ENCODE measurements at regions not wholly inside any gene's neighbourhood (a gene's known extent, or its start where the extent isn't known, plus 50 kb on each side); places are given as distances from the start of the nearest gene placed in this dataset.
"Not testable (repeated sequence)": the region's sequence is repeated elsewhere in the genome, so short reads cannot be mapped to it uniquely, and the experiment has no call there.

DNA sequence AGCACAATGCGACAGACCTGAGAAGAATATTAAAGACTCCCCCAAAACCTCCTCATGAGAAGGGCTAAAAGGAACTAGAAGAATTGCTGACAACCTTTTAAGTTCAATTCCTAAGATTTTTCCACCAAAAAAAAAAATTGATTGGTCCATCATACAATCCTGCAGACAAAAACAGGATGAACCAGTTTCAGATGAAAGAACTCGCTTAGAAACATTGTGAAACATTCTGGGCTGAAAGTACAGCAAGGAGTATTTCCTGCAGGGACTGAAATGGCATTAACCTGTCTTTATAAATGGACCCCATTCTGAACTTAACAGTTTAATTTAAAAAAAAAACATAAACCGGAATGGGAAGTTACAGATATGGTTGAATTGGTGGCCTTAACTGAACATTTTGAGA, 96.0 kb upstream of the FAM174B start:
- Mint-ChIP-seq H3K4me3 (no peak overlapping the region), H3K4me1 (no peaks in the 10 kb centered on the region), H3K27me3 (ENCODE audit: low read depth in 2 of 2) (peaks cover 0 to 7% of the 10 kb centered on the region in 2 donors), H3K9me3 (no peaks in the 10 kb centered on the region), H3K27ac (no peak overlapping the region), H3K36me3 (no peaks in the 10 kb centered on the region)
- TF ChIP-seq CTCF (IDR thresholded peaks at IDR 0.05): no peak
- DNase-seq (no peak), ATAC-seq (no peak)
- 74% methylated on average over 2 of the region's 3 CpGs for WGBS (ENCODE audit: insufficient coverage)
- Histone ChIP-seq H3K9me3 (ENCODE audit: control insufficient read depth, insufficient read depth, low read length) (no peaks in the 10 kb centered on the region), H3K27ac (ENCODE audit: low read length) (no peak overlapping the region), H3K4me1 (ENCODE audit: control insufficient read depth, insufficient read depth, low read length) (no peaks in the 10 kb centered on the region), H3K36me3 (ENCODE audit: control insufficient read depth, insufficient read depth, low read length) (no peaks in the 10 kb centered on the region), H3K4me3 (ENCODE audit: low read length) (no peak overlapping the region), H3K27me3 (ENCODE audit: control insufficient read depth, insufficient read depth, low read length) (no peaks in the 10 kb centered on the region)
- intact Hi-C loops (cut with micrococcal nuclease): no loop called here

GRCh38 chr15:92753591-92753990, 98.0 kb upstream of the FAM174B start:
- Mint-ChIP-seq H3K9me3 (no peaks in the 10 kb centered on the region), H3K27ac (no peak overlapping the region), H3K4me3 (no peak overlapping the region), H3K27me3 (ENCODE audit: low read depth in 2 of 2) (peaks cover 12 to 15% of the 10 kb centered on the region in 2 donors), H3K4me1 (no peaks in the 10 kb centered on the region), H3K36me3 (no peaks in the 10 kb centered on the region)
- intact Hi-C loops (cut with micrococcal nuclease): no loop called here
- WGBS (ENCODE audit: insufficient coverage): 57% methylated on average over 1 of the region's 3 CpGs
- no peak overlapping the region for H3K27ac ChIP-seq (ENCODE audit: low read length)
- no peaks in the 10 kb centered on the region for H3K9me3 ChIP-seq (ENCODE audit: control insufficient read depth, insufficient read depth, low read length)
- H3K36me3 ChIP-seq (ENCODE audit: control insufficient read depth, insufficient read depth, low read length): no peaks in the 10 kb centered on the region
- H3K4me1 ChIP-seq (ENCODE audit: control insufficient read depth, insufficient read depth, low read length): no peaks in the 10 kb centered on the region
- no peak for TF ChIP-seq CTCF (IDR thresholded peaks at IDR 0.05)
- no peaks in the 10 kb centered on the region for H3K27me3 ChIP-seq (ENCODE audit: control insufficient read depth, insufficient read depth, low read length)
- ATAC-seq (no peak), DNase-seq (no peak)
- H3K4me3 ChIP-seq (ENCODE audit: low read length): no peak overlapping the region

DNA sequence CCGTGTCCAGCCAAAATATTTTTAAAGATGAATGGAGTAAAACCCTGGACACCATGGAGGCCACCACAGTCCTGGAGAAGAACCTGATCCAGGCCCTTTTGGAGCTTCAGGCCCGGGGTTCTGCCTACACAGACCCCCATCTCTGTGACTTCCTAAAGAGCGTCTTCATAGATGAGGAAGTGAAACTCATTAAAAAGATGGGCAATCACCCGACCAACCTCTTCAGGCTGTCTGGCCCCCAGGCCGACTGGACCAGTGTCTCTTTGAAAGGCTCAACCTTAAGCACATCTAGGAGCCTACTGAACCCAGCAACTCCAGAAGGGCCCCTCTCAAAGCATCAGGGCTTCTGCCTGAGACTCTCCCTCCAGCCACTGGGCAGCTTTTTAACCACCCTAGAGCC, 107.9 kb upstream of the FAM174B start:
- Mint-ChIP-seq H3K4me1 (no peaks in the 10 kb centered on the region), H3K27me3 (ENCODE audit: low read depth in 2 of 2) (peaks cover 0 to 7% of the 10 kb centered on the region in 2 donors), H3K9me3 (no peaks in the 10 kb centered on the region), H3K36me3 (no peaks in the 10 kb centered on the region), H3K27ac (no peak overlapping the region), H3K4me3 (no peak overlapping the region)
- Histone ChIP-seq H3K4me1 (ENCODE audit: control insufficient read depth, insufficient read depth, low read length) (no peaks in the 10 kb centered on the region), H3K27me3 (ENCODE audit: control insufficient read depth, insufficient read depth, low read length) (no peaks in the 10 kb centered on the region), H3K36me3 (ENCODE audit: control insufficient read depth, insufficient read depth, low read length) (no peaks in the 10 kb centered on the region), H3K27ac (ENCODE audit: low read length) (no peak overlapping the region), H3K9me3 (ENCODE audit: control insufficient read depth, insufficient read depth, low read length) (no peaks in the 10 kb centered on the region), H3K4me3 (ENCODE audit: low read length) (no peak overlapping the region)
- DNase-seq (no peak), ATAC-seq (no peak)
- 82% methylated on average over 5 of the region's 5 CpGs for WGBS (ENCODE audit: insufficient coverage)
- TF ChIP-seq CTCF (IDR thresholded peaks at IDR 0.05): no peak
- intact Hi-C loops (cut with micrococcal nuclease): no loop called here

GRCh38 chr15:92768131-92768530, 112.6 kb upstream of the FAM174B start:
- 93% methylated on average over 28 of the region's 35 CpGs for WGBS (ENCODE audit: insufficient coverage)
- H3K4me3 ChIP-seq (ENCODE audit: low read length); H3K9me3 ChIP-seq (ENCODE audit: control insufficient read depth, insufficient read depth, low read length); H3K27me3 Mint-ChIP-seq (ENCODE audit: low read depth in 2 of 2); H3K27ac Mint-ChIP-seq; H3K4me1 ChIP-seq (ENCODE audit: control insufficient read depth, insufficient read depth, low read length); H3K27me3 ChIP-seq (ENCODE audit: control insufficient read depth, insufficient read depth, low read length); H3K4me1 Mint-ChIP-seq; H3K9me3 Mint-ChIP-seq; H3K36me3 Mint-ChIP-seq; intact Hi-C loops (cut with micrococcal nuclease); ATAC-seq; DNase-seq; H3K36me3 ChIP-seq (ENCODE audit: control insufficient read depth, insufficient read depth, low read length); H3K4me3 Mint-ChIP-seq; H3K27ac ChIP-seq (ENCODE audit: low read length): not testable (repeated sequence)
